ENCODE measurements at regions not wholly inside any gene's neighbourhood (a gene's known extent, or its start where the extent isn't known, plus 50 kb on each side); places are given as distances from the start of the nearest gene placed in this dataset.
A peak's percentile ranks its signal among the peaks of the same experiment; 100 is the strongest.

- no peak for DNase-seq
These were observed 99.1 kb upstream of the HDAC4 start for GRCh38 chr2:239499726-239500573.

GRCh38 chr2:239498981-239499634, 98.3 kb upstream of the HDAC4 start:
- DNase-seq = no peak

- DNase-seq = no peak
These were observed 97.8 kb upstream of the HDAC4 start for GRCh38 chr2:239498576-239498975.

GRCh38 chr2:239496700-239497099, 95.9 kb upstream of the HDAC4 start:
- DNase-seq = peak; percentile 11

GRCh38 chr2:239495791-239496233, 95.0 kb upstream of the HDAC4 start:
- DNase-seq = no peak

- no peak for DNase-seq
These were observed 94.4 kb upstream of the HDAC4 start for GRCh38 chr2:239495175-239495574.

GRCh38 chr2:239494578-239494977, 93.8 kb upstream of the HDAC4 start:
- DNase-seq = no peak

- no peak for DNase-seq
These were observed 88.7 kb upstream of the HDAC4 start for GRCh38 chr2:239489481-239489880.

- no peak for DNase-seq
These were observed 87.3 kb upstream of the HDAC4 start for GRCh38 chr2:239488125-239488524.

GRCh38 chr2:239487272-239487671, 86.5 kb upstream of the HDAC4 start:
- DNase-seq = no peak

GRCh38 chr2:239485622-239486021, 84.8 kb upstream of the HDAC4 start:
- no peak for DNase-seq

- DNase-seq = no peak
These were observed 83.9 kb upstream of the HDAC4 start for GRCh38 chr2:239484571-239485355.

GRCh38 chr2:239482778-239483712, 82.2 kb upstream of the HDAC4 start:
- DNase-seq = no peak

GRCh38 chr2:239479471-239479870, 78.7 kb upstream of the HDAC4 start:
- no peak for DNase-seq

- DNase-seq = no peak
These were observed 76.8 kb upstream of the HDAC4 start for GRCh38 chr2:239477591-239477990.

GRCh38 chr2:239476757-239477585, 76.2 kb upstream of the HDAC4 start:
- no peak for DNase-seq

GRCh38 chr2:239476029-239476756, 75.4 kb upstream of the HDAC4 start:
- no peak for DNase-seq

GRCh38 chr2:239475161-239476028, 74.6 kb upstream of the HDAC4 start:
- no peak for DNase-seq

- DNase-seq = no peak
These were observed 72.5 kb upstream of the HDAC4 start for GRCh38 chr2:239473211-239473805.
